CD4-positive, alpha-beta T cell treated with Interleukin-4 for 1 hour (primary cell): ENCODE measurements at regions not wholly inside any gene's neighbourhood (a gene's known extent, or its start where the extent isn't known, plus 50 kb on each side); places are given as distances from the start of the nearest gene placed in this dataset.

Source experiments
- DNase-seq, 2 donors: peaks; one replicate each; pipeline ENCODE4 v3.0.0-alpha.2; 2020 to 2022

DNA sequence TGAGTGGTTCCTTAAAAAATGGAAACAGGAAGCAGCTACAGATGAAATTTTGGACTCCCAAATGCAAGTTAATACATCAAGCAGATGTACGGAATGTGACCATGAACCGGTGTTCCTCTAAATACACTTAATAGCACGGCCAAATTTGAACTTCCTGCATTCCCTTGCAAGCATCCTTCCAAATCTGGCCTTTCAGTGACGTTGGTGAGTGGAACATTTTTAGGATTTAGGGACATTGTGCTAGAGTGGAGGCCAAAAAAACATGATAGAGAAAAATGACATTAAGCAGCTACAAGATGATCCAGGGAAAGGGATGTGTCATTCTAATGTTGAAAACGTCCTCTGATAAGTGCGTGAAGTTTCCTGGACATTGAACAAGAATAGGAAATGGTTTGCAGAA, 62.1 kb downstream of the CTAGE1 start:
- DNase-seq = no peak

DNA sequence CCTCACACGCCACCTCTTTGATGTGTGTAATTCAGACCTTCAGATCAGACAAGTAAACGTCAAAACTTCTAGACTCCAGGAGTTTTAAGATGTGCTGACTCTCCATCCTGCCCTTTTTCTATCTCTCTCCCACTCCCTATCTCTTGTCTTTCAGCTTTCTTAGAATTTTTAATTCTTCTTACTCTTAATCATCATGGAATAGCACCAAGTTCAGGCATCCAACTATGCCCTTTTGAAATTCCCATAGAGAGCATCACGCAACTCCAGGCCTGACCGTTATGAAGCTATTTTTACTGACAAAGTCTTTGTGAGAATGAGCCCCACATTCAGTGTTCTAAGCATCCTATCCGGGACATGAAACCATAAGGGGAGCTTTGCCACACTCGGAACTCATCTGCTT, 62.6 kb downstream of the CTAGE1 start:
- DNase-seq = no peak

DNA sequence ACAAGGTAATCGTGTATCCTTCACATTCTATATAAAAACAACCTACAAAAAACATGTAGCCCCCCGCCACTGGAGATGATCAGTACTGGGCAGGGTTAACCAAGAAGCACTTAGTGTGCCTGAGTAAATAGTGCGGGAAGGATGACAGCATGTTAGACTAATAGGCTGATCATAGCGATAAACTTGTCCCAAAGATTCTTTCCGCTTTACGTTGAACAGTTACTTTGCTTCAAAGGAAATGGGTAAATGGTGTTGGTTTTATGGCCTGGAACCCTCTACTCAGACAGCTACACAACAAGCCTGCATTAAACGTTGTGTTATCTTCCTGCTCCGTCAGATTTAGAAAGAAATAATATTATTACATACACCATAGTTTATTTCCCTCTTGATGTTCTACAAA, 67.7 kb downstream of the CTAGE1 start:
- no peak for DNase-seq

DNA sequence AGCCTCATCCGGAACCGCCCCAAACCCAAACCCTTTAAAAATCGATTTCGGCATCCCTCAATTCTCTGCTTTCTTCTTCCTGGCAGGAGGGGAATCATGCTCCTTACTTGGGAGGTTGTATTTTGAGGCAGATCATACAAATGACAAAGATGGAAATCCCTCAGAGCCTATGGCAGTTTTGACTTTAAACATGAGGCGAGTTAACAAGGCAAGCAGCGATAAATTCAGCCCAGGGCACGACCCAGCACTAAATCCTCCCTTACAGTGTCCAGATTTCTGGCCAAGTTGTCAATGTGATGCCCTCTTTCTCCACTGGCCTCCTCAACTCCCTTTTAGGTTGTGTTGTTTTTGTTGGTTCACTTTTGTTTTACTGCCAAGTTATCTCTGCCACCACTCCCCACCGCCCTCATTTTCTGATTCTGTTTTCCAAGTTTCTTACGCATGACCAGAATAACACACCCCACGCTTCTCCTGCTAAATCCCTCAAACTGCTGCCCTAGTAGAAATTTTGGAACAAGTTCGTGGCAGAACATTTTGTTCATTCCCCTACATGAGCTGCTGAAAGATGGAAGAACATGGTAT, 68.3 kb downstream of the CTAGE1 start:
- DNase-seq = peak in 1 of 2 donors; percentile 7

DNA sequence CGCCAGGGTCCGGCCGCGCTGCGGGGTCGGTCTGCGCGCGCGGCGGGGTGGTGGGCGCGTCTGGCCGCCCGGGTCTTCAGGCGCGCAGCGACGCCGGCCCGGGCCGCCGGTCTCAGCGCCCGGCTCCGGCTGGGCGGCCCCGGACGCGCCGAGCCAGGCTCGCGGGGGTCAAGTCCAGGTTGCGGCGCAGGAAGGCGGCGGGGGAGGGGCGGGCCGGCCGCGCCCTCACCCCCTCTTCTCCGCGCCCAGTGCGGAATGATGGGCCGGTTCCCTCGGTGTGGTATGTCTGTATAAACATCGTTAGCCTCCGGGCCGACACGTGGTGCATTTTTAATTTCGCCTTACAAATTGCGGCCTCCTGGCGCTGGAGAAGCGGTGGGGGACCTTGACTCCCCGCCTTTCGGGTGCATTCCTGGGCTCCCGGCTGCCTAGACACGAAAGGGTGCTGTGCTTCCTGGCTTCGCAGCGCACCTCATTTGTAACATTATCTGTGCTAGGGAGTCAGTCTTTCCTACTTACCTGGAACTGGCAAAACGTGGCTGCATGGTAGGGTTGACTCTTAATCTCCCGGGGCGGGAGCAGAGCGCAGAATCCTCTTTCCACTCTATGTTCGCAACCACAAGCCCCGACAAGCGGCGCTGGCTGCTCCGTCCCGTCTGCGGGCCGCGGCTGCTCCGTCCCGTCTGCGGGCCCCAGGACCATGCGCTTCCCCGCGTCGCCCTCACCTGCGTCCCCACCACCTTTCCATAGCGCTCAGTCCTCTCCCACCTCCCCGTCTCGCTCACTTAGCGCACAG, 69.0 kb downstream of the CTAGE1 start:
- DNase-seq = peak in 1 of 2 donors; percentile 20

DNA sequence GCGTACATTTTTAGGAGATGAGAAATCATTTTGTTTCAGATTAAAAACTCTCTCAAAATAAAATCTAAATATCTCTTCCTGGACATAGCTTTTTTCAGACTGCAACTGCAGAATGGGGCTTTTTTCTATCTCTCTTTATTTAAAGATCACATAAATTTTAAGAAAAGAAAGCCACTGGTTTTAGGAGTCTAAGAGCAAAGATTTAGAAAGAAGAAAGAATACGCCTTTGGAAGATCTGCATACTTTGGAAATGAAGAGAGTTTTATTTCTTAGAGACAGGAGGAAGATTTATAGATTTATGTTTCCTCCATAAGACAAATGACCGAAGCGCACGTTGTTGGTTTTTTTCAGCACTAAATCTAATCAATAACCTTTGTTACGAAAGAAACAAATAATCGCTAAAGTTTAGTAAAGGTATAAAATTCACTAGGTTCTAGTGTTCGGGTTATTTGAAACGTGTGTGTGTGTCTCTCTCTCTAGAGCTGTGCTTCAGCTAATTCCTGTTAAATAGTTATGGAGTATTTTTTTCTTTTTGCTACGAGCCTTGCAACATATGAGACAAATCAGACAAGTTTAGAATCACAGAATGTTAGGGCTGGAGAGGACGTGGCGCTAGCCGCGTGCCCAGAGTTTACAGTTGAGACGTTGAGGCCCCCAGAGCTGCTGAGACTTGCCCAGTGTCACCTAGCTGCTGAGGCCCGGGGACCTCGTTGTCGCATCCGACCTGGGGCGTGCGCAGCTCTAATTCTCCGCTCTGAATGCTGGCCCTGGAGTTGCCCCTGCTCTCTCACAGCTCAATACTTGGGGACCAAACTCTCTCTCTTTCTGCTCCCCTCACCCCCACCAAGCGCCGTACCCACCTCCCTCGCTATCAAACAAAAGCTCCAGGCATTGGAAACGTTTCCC, 69.9 kb downstream of the CTAGE1 start:
- peak; percentile 34 to 37 for DNase-seq

DNA sequence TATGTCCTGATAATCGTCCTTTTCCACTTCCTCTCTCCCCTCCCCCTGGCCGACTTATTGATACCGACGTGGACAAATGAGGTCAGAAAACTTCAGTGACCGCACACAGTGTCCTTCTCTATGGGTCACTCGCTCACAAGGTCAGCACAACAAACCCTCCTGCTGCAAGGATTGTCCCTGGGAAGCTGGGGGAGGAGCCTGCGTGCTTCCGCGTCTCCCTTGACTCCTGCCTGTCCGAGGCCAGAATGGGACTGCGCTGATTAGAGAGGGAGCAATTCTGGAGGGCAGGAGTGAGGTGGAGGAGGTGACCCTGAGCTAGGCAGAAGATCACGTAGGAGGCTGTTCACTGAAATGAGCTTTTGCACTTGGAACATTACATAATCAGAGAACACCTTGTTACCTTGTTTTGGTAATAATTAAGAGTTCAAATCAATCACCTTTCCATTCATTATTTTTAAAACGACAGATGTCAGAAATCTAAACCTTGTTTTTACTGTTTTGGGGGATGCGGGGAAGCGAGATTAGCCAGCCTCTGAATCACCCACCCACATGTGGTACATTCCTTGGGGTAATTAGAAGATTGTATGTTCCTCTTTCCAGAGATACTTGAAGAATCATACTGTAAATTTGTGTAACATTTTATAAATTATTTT, 70.6 kb downstream of the CTAGE1 start:
- DNase-seq = no peak

DNA sequence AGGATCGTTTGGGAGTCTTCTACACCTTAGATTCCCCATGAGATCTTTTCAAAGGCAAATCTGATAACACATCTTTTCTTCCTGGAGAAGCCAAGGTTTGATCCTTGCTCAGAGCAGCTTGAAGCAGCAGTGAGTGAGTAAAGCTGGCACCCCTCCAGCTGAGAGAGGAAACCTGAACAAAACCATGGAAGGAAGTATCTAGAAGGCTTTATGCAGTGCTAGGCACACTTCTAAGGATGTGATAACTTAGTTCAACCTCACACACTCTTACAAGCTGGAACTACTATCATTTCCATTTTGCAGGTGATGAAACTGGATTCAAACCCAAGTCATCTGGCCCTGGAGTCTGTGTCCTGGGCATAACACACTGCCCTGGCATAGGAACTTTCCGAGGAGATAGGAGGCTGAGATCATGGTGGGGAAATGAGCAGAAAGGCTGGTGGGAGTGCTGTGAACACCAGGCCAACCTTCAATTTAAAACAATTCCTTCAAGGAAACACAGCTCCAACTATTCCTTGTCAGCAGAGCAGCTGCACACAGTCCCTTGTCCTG, 71.2 kb downstream of the CTAGE1 start:
- DNase-seq = peak in 1 of 2 donors; percentile 33

DNA sequence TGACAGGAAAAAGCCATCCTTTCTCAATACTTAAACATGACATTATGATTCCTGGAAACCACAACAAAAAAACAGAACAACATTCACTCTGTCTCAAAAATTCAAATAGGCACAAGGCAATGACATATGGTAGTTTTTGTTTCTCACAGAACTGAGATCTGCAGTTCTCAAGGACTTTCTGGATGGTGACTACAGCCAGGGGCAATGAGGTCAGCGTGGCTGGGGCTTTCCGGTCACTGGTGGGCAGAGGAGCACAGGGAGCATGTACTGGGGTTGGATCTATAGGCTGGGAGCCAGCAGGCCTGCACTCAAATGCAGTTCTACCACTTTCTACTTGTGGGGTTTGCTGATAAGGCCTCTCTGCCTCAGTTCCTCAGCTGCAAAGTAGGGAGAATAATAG, 72.0 kb downstream of the CTAGE1 start:
- no peak for DNase-seq

DNA sequence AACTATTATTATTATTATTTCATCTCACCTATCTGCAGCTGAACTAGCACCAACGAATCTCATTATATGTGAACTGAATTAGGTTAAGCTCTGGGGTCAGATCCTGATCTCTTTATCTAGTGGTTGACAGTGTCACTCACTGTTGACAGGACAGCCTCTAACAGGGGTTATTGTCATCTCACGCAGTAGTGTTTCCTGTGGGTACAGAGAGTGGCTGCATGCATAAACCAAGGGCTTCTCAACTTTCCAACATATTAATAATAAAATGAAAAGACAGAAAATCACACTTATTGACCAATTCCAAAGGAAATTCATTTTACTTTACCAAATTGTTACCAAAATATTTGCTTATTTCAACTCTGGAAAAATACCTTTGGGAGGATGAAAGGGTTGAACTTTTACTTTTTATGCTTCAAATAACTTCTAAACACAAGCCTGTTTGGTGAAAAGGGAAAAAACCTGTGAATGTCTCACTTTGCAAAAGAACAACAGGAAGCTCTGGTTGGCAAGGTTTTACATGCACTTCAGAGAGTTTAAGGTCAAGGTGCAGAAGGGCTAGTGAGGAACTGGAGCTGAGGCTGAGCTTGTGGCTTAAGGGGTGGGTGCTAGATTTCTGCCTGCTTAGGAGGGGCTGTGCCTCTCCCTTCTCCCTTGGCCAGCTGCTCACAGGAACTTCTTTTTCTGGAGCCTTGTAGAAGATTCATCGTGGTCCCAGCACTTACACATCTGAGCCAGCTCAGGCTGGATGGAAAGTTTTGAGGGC, 72.6 kb downstream of the CTAGE1 start:
- peak; percentile 40 to 58 for DNase-seq

DNA sequence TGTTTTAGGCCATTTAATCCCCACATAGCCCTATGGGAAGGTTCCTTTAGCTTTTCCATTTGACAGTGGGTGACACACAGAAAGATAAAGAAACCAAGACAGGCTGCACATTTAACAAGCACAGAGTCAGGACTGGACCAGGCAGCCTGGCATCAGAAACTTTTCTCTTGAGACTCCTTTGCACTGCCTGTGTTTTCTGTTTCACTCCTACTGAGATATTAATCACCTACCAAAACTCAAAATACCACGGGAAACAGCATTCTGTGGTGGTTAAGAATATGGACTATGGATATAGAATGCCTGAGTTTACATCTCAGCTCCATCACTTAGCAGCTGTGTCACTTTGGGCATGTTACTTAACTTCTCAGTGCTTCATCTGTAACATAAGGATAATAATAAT, 73.3 kb downstream of the CTAGE1 start:
- DNase-seq = no peak

DNA sequence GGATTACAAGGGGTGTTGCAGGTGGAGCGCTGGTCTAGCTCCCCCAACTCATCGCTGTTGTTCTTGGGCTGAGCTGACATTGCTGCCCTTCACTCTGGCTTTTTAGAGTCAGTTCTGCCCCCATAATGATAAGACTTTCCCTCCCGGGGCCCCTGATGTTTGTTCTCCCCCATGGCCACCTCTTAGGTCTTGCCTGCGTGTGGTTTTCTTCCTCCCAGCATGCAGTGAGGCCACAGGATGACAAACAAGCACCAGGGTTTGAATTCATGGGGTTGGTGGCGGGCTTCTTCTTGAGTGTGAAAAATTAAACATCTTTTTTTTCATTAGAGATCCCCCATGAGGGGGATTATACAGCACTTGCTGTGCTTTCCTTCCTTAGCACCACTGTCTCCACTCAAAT, 74.1 kb downstream of the CTAGE1 start:
- peak in 1 of 2 donors; percentile 21 for DNase-seq

DNA sequence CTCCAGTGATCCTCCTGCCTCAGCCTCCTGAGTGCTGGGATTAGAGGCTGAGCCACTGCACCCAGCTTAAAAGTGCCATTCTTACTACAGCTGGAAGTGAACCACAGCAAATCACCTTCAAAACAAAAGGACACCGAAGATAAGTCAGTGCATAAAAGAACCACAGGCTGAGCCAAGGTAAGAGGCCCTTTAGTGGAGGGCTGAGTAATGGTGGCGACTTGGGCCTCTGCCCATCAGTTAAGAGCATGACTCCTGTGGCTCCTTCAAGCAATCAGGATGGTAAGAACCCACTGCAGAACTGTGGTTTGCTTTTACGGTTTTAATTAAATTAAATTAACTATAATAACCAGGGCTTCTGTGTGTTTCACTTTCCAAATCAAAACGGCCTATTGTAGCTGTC, 75.1 kb downstream of the CTAGE1 start:
- peak in 1 of 2 donors; percentile 49 for DNase-seq

DNA sequence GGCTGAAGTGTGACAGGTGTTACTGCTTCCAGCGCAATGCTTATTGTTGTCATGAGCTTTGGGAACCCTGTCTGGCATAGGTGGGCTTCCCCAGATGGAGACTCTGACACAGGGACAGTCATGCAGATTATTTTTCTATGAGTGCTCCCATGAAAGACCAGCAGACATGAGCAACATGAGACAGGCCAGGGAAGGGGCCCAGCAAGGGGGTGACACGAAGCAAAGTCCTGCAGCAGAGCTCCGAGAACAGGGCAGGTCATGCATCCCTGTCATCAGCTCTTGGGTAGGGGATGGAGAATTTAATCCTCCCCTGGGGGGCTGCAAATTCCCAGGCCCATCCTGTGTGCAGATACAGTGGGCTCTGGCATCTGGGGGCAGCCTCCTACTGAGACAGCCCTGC, 77.4 kb downstream of the CTAGE1 start:
- DNase-seq = no peak

DNA sequence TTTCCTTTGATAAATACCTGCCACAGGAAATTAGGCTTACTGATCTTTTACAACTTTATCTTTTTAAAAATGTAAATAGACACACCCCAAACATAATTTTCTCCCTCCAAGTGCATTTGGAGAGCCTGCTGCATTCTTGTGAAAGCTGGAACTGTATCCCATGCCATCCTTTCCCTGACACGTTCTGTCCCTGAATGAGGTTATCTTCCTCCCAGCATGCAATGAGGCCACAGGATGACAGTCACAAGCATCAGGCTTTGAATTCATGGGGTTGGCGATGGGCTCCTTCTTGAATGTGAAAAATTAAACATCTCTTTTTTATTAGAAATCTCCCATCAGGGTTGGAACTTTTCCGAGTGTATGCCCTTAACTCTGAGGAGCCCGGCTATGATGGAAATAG, 77.8 kb downstream of the CTAGE1 start:
- DNase-seq = no peak

DNA sequence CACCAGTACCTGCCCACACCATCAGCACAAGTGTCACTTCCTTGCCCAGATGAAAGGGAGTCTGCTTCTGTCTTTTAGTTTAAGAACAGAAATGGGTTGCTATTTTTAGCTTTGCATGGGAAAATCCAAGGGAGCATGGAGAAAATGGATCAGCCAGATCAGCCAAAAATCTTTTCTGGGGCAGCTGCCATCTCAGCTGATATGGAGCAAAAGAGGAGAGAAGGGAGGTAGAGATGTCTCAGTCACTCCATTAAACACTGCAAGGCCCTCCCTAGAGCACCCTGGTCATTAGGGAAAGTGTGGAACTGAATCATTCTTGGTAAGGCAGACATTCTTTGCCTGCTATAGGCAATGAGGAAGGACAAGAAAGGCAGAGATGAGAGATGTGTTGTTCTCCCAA, 79.9 kb downstream of the CTAGE1 start:
- DNase-seq = no peak

DNA sequence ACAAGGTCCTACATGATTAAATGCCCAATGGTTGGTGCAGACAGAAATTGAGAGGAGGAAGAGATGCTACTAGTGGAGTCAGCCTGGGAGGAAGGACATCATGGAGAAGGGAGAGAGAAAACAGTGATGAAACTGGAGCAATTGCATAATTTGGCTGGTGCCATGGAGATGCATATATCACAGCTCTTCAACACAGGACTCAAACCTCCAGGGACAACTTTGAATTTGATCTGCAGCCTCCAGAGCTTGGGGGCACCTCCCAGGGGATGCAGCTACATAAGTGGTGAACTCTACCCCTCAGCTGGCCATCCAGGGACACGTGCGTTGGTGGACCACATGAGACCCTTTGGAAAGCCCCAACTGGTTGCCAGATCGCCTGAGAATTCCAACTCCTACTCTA, 80.4 kb downstream of the CTAGE1 start:
- no peak for DNase-seq

DNA sequence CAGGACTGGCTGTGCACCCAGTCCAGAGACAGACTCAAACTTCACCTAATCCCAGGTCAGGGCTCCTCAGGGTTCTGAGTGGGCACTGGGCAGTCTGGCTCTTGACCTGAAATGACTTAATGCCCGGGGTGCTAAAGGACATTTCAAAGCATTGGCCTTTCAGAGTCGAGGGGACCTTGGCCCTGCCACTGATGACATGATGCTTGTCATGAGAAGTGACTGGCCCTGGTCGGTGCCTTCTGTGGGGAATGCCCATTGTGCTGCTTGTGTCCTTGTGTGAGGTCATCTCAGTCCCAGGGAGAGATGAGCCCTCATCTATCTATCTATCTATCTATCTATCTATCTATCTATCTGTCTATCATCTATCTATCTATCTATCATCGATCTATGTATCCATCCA, 81.3 kb downstream of the CTAGE1 start:
- no peak for DNase-seq

DNA sequence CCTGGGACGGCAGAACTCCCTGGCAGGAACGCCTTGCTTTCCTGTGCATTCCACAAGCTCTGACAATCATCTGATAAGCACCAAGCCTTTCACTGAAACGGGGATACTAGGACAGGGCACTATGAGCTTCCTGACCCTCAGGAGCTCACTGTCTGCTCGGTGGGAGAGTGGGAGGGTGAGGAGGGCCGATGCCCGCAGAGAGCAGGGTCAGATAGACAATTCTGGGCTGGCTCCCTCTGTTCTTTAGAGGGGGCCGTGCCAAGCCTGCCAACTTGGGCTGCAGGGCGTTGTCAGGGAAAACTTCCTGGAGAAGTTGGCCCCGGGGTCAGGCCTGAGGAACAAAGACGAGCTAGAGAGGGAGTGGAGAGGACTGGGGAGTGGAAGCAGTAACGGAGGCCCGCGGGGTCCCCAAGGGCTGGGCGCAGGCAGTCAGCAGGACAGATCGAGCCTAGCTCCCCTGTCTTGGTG, 82.0 kb downstream of the CTAGE1 start:
- no peak for DNase-seq

DNA sequence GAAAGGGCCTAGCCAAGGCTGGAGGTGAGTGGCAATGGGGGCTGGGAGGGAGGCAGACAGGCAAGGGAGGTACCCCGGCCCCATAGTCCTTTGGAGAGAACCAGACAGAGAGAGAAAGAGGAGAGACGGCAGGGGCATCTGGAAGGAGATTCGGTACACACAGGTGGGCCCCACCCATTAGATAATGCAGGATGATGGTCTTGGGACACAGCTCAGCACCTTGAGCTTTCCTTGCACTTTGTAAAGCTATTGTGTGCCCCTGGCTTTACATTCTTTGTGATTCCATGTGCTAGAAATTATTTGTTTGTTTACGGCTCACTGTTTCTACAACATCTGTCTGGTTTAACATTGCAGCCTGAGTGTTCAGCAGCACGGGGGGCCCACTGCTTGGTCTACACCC, 83.1 kb downstream of the CTAGE1 start:
- no peak for DNase-seq

DNA sequence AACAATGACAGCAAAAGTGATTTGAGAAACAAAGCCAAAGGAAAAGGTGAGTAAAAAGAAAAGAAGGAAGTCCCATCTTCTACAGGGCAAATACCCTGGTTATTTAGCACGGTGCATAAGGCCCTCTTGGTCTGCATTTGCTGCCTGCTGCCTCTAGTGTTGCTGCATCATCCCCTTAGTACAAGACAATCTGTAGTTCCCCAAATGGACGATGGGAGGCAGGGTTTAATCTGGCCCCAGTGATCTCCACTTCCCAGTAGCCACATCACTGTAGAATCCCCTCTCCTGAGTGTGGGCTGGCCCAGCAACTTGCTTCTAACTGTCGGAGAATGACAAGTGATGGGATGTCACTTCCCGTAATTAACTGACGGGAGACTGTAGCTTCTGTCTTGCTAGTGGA, 85.1 kb downstream of the CTAGE1 start:
- DNase-seq = no peak

DNA sequence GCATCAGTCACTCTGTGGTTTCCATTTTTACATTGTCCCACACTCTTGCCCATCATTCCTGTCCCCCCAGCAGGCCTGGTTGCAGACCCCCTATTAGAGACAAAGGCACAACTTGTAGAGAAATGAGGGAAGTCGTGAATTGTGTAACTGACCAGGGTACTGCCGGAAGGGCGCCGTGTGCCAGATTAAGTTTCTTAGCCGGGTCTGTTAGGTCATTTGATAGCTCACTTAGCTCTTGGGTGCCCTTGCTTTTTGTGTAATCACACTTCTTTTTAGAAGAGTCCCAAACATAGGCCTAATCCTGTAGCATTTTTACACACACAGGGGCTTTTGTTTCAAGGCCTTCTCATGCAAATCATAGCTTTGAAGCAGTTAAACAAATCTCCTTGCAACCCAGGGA, 87.2 kb downstream of the CTAGE1 start:
- no peak for DNase-seq
